ENCODE measurements at regions not wholly inside any gene's neighbourhood (a gene's known extent, or its start where the extent isn't known, plus 50 kb on each side); places are given as distances from the start of the nearest gene placed in this dataset.
"Not testable (repeated sequence)": the region's sequence is repeated elsewhere in the genome, so short reads cannot be mapped to it uniquely, and the experiment has no call there.

- not testable (repeated sequence) for TF ChIP-seq YY1 (IDR thresholded peaks at IDR 0.05; ENCODE audit: insufficient read depth, insufficient read length); ZNF274 (IDR thresholded peaks at IDR 0.05; ENCODE audit: low read depth, low read length)
Observed at GRCh38 chr6:56785536-56785935, 142.8 kb upstream of the DST start.

Measured in NT2/D1 (cell line).